ENCODE measurements at regions not wholly inside any gene's neighbourhood (a gene's known extent, or its start where the extent isn't known, plus 50 kb on each side); places are given as distances from the start of the nearest gene placed in this dataset.

DNA sequence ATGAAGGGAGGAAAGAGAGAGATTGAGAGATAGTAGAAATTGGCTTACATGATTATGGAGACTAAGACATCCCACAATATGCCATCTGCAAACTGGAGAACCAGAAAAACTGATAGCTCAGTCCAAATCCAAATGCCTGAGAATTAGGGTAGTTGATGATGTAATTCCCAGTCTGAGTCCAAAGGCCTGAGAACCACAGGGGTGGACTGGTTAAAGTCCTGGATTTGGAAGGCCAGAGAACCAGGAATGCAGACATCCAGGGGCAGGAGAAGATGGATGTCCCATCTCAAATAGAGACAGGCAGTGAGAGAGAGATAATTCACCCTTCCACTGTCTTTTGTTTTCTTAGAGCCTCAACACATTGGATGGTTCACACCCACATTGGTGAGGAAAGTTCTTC, 345.7 kb upstream of the SPANXN4 start:
- TF ChIP-seq, protein P1, sequence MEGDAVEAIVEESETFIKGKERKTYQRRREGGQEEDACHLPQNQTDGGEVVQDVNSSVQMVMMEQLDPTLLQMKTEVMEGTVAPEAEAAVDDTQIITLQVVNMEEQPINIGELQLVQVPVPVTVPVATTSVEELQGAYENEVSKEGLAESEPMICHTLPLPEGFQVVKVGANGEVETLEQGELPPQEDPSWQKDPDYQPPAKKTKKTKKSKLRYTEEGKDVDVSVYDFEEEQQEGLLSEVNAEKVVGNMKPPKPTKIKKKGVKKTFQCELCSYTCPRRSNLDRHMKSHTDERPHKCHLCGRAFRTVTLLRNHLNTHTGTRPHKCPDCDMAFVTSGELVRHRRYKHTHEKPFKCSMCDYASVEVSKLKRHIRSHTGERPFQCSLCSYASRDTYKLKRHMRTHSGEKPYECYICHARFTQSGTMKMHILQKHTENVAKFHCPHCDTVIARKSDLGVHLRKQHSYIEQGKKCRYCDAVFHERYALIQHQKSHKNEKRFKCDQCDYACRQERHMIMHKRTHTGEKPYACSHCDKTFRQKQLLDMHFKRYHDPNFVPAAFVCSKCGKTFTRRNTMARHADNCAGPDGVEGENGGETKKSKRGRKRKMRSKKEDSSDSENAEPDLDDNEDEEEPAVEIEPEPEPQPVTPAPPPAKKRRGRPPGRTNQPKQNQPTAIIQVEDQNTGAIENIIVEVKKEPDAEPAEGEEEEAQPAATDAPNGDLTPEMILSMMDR (IDR thresholded peaks at IDR 0.05; ENCODE audit: borderline replicate concordance, insufficient read depth, low read depth, low read length): no peak
- no peak overlapping the region for H3K4me3 ChIP-seq (ENCODE audit: low read depth, low read length)

DNA sequence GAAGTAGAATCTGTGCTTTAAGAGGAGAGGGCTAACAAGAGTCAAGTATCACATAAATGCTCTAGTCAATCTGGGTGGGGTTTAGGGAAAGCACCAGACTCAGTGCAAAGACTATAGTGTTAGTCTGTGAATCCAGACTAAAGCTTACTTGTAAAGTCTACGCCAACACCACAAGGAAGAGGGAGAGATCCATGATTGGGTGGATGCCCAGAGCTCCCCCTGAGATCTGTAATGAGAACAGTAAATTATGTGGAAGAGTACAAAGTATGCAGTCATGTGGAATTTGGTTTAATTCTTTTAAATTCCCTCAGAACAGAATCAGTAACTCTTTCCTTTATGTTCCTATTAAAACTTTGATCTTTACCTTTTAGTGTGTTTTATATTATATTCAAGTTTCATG, 354.7 kb upstream of the SPANXN4 start:
- H3K4me3 ChIP-seq (ENCODE audit: low read depth, low read length): no peak overlapping the region
- TF ChIP-seq, protein P1 (IDR thresholded peaks at IDR 0.05; ENCODE audit: borderline replicate concordance, insufficient read depth, low read depth, low read length): no peak

DNA sequence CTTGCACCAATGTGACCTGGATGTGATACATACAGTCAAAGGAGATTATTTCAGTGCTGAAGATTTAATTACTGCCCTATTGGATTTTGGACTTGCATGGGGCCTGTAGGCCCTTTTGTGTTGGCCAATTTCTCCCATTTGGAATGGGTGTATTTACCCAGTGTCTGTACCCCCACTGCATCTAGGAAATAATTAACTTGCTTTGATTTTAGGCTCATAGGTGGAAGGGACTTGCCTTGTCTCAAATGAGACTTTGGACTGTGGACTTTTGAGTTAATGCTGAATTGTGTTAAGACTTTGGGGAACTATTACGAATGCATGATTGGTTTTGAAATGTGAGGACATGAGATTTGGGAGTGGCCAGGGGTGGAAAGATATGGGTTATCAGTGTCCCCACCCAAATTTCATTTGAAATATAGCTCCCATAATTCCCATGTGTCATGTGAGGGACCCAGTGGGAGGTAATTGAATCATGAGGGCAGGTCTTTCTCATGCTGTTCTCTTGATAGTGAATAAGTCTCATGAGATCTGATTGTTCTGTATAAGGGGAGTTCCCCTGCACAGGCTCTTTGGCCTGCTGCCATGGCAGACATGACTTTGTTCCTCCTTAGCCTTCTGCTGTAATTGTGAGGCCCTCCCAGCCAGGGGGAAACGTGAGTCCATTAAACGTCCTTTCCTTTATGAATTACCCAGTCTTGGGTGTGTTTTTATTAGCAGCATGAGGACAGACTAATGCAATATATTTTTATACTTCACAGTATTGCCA, 362.2 kb upstream of the SPANXN4 start:
- TF ChIP-seq, protein P1 (IDR thresholded peaks at IDR 0.05; ENCODE audit: borderline replicate concordance, insufficient read depth, low read depth, low read length): no peak
- no peak overlapping the region for H3K4me3 ChIP-seq (ENCODE audit: low read depth, low read length)

DNA sequence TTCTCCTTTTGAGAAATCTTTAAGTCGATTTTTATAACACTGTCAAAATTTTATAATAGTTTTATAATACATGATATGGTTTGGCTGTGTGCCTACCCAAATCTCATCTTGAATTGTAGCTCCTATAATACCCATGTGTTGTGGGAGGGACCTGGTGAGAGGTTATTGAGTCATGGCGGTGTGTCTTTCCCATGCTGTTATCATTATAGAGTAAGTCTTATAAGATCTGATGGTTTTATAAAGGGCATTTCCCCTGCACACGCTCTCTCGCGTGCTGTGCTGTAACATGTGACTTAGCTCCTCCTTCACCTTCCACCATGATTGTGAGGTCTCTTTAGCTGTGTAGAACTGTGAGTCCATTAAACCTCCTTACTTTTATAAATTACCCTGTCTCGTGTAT, 364.0 kb upstream of the SPANXN4 start:
- H3K4me3 ChIP-seq (ENCODE audit: low read depth, low read length): no peak overlapping the region
- TF ChIP-seq, protein P1 (IDR thresholded peaks at IDR 0.05; ENCODE audit: borderline replicate concordance, insufficient read depth, low read depth, low read length): no peak

DNA sequence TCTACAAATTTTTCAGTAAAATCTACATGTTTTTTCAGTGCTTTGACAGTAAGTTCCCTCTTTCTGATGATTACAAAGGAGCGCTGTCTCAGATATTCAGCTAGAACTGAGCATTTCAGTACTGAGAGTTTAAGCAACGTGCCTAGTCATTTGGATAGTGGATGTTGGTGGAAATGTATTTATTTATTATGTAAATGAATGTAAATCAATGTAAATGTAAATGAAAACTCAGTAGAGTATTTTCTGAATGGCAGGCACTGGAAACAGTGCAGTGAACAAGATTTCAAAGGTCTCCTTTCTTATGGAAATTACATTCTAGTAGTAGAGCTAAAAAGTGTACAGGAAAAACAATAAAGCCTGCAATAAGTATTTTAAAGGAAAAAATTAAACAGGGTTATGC, 370.2 kb upstream of the SPANXN4 start:
- TF ChIP-seq, protein P1 (IDR thresholded peaks at IDR 0.05; ENCODE audit: borderline replicate concordance, insufficient read depth, low read depth, low read length): no peak
- H3K4me3 ChIP-seq (ENCODE audit: low read depth, low read length): no peak overlapping the region

DNA sequence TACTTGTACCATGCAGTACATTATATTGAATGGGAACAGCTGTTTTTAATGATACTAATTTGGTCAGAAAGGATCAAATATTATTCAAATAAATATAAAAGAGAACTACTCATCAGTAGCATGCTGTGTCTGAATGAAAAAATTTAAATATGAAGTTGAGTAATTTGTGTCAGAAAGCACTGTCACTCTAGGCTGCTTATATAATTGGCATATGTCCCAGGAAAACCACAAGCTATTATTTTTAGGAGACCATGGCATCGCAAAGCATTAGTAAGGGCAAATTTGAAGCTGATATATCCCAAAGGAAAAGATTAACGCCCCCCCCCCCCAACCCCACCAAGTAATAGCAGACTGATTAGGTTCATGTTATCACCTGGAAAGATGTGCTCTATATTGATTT, 388.5 kb upstream of the SPANXN4 start:
- TF ChIP-seq, protein P1 (IDR thresholded peaks at IDR 0.05; ENCODE audit: borderline replicate concordance, insufficient read depth, low read depth, low read length): no peak
- no peak overlapping the region for H3K4me3 ChIP-seq (ENCODE audit: low read depth, low read length)

DNA sequence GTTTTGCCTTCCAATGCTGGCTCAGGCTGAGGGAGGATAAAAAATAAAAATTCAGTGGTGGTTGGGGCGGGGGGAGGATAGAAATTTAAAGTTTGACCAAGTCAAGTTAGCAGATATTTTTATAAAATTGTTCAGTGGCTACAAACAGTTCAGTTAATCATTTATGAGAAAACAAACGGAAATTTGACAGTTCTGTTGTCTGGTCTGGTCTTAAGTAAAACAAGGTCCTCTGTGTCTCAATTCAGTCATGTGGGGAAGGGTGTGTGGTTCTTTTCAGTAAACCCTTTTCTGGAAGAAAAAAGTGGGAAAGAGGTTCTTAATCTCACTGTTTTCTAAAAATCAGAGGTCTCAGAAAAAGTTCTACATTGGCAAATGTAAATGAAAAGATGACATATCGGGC, 409.1 kb upstream of the SPANXN4 start:
- TF ChIP-seq, protein P1 (IDR thresholded peaks at IDR 0.05; ENCODE audit: borderline replicate concordance, insufficient read depth, low read depth, low read length): no peak
- H3K4me3 ChIP-seq (ENCODE audit: low read depth, low read length): no peak overlapping the region
